ENCODE measurements at regions not wholly inside any gene's neighbourhood (a gene's known extent, or its start where the extent isn't known, plus 50 kb on each side); places are given as distances from the start of the nearest gene placed in this dataset.

DNA sequence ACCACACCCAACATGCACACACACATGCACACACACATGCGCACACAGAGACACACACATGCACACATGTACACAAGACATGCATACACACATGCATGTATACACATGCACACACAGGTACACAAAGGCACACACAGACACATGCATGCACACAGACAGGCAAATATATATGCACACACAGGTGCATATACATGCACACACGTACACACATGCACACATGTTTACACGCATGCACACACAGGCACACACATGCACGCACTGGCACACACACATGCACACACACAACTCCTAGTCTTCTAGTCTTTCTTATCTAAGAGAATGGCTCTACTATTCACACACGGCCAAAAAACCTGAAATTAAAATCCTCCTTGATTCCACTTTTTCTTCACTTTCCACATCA is 222.7 kb upstream of the PLD5 start:
- ChIA-PET CTCF (no interaction called here), POLR2A (no interaction called here)
- Histone ChIP-seq H3K27me3 (ENCODE audit: control insufficient read depth in 1 of 2, insufficient read depth in 2 of 2, low read length in 2 of 2) (no peaks in the 10 kb centered on the region), H3K27ac (ENCODE audit: low read depth in 1 of 2, low read length in 2 of 2) (no peak overlapping the region), H3K9me3 (ENCODE audit: control insufficient read depth in 1 of 2, insufficient read depth in 1 of 2, low read length in 2 of 2) (no peaks in the 10 kb centered on the region), H3K36me3 (ENCODE audit: insufficient read depth, low read length) (no peaks in the 10 kb centered on the region), H3K4me3 (ENCODE audit: low read length) (no peak overlapping the region), H3K4me1 (ENCODE audit: insufficient read depth, low read length) (no peaks in the 10 kb centered on the region)
- TF ChIP-seq, protein P1, sequence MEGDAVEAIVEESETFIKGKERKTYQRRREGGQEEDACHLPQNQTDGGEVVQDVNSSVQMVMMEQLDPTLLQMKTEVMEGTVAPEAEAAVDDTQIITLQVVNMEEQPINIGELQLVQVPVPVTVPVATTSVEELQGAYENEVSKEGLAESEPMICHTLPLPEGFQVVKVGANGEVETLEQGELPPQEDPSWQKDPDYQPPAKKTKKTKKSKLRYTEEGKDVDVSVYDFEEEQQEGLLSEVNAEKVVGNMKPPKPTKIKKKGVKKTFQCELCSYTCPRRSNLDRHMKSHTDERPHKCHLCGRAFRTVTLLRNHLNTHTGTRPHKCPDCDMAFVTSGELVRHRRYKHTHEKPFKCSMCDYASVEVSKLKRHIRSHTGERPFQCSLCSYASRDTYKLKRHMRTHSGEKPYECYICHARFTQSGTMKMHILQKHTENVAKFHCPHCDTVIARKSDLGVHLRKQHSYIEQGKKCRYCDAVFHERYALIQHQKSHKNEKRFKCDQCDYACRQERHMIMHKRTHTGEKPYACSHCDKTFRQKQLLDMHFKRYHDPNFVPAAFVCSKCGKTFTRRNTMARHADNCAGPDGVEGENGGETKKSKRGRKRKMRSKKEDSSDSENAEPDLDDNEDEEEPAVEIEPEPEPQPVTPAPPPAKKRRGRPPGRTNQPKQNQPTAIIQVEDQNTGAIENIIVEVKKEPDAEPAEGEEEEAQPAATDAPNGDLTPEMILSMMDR (IDR thresholded peaks at IDR 0.05) = no peak
- H3K27me3 Mint-ChIP-seq = no peaks in the 10 kb centered on the region
- no peak for DNase-seq
- peaks cover 2% of the 10 kb centered on the region for H3K9me3 Mint-ChIP-seq
- no peak for ATAC-seq (ENCODE audit: poor library complexity)
- H3K4me1 Mint-ChIP-seq (ENCODE audit: low read depth) = no peaks in the 10 kb centered on the region
- no peak overlapping the region for H3K4me3 Mint-ChIP-seq
- intact Hi-C loops (cut with DNase I, micrococcal nuclease) = loop anchor here in 1 of 2 experiments (10.0 kb wide), 1 partner anchor 678 kb away; no protein-coding TSS in a partner anchor
- H3K27ac Mint-ChIP-seq = no peak overlapping the region
- H3K36me3 Mint-ChIP-seq (ENCODE audit: low read depth) = no peaks in the 10 kb centered on the region

DNA sequence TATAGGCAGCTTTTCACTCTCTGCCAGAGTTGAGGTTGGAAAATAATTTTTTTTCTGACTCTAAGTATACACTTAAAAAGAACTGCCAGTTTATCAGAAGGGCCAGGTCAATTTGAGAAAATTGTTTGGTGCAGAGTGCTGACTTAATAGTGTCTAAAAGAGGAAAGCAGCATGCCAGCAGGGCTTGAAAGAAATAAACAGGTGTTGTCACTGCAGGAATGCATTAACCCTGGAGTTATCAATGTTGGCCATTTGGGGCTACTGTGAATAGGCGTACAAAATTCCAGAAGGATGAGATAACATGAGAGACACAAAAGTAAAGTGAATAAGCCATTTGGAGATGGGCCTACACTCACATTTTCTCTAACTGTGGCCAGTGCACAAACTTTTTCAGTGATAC is 220.6 kb upstream of the PLD5 start:
- Mint-ChIP-seq H3K4me1 (ENCODE audit: low read depth) (no peaks in the 10 kb centered on the region), H3K9me3 (peaks cover 4% of the 10 kb centered on the region), H3K27ac (no peak overlapping the region), H3K27me3 (no peaks in the 10 kb centered on the region), H3K36me3 (ENCODE audit: low read depth) (no peaks in the 10 kb centered on the region), H3K4me3 (no peak overlapping the region)
- ATAC-seq (ENCODE audit: poor library complexity) = no peak
- Histone ChIP-seq H3K36me3 (ENCODE audit: insufficient read depth, low read length) (no peaks in the 10 kb centered on the region), H3K27ac (ENCODE audit: low read depth in 1 of 2, low read length in 2 of 2) (no peak overlapping the region), H3K27me3 (ENCODE audit: control insufficient read depth in 1 of 2, insufficient read depth in 2 of 2, low read length in 2 of 2) (no peaks in the 10 kb centered on the region), H3K4me1 (ENCODE audit: insufficient read depth, low read length) (no peaks in the 10 kb centered on the region), H3K4me3 (ENCODE audit: low read length) (no peak overlapping the region), H3K9me3 (ENCODE audit: control insufficient read depth in 1 of 2, insufficient read depth in 1 of 2, low read length in 2 of 2) (peaks cover 0 to 4% of the 10 kb centered on the region in 2 experiments)
- intact Hi-C loops (cut with DNase I, micrococcal nuclease) = loop anchor here in 1 of 2 experiments (10.0 kb wide), 1 partner anchor 680 kb away; no protein-coding TSS in a partner anchor
- POLR2A ChIA-PET = no interaction called here
- TF ChIP-seq, protein P1 (IDR thresholded peaks at IDR 0.05) = no peak
- DNase-seq = no peak
- CTCF ChIA-PET = no interaction called here

DNA sequence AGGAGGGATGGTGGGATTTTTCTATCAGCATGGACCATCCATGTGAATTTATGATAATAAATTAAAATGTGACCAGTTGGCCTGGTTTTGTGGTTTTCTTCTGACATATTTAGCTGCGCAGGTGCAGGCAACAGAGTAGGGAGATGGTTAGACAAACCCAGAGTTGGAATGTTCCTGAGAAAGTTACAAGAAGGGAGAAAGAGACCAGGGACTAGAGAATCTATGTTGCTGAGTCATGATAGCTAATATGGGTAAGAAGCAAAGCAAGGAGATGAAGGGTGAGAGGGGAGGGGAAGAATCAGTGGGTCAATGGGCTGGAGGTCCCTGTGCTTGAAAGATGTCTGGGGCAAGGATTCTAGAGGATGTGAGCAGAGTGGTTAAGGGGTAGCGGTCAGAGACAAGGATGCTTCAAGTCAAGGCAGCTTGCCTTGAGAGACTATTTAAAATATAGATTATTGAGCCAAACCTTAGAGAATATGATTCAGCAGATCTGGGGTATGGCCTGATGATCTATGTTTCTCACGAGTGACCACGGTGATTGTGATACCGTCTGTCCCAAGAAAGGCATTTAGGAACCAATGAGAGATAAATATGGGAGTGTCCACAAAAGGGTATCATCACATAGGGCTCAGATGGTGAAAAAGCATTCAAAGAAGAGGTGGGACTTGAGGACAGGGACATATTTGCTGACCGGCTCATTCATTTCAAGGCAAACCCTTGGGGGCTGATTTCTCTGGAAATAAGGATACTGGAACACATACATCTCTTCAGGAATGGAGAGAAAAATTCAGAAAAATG is 219.7 kb upstream of the PLD5 start:
- H3K27ac Mint-ChIP-seq = no peak overlapping the region
- no peaks in the 10 kb centered on the region for H3K36me3 Mint-ChIP-seq (ENCODE audit: low read depth)
- no peak for DNase-seq
- H3K9me3 Mint-ChIP-seq = peaks cover 4% of the 10 kb centered on the region
- H3K27ac ChIP-seq (ENCODE audit: low read depth in 1 of 2, low read length in 2 of 2) = no peak overlapping the region
- H3K9me3 ChIP-seq (ENCODE audit: control insufficient read depth in 1 of 2, insufficient read depth in 1 of 2, low read length in 2 of 2) = peaks cover 0 to 4% of the 10 kb centered on the region in 2 experiments
- H3K4me1 Mint-ChIP-seq (ENCODE audit: low read depth) = no peaks in the 10 kb centered on the region
- ChIA-PET POLR2A (no interaction called here), CTCF (no interaction called here)
- TF ChIP-seq, protein P1 (IDR thresholded peaks at IDR 0.05) = no peak
- H3K4me1 ChIP-seq (ENCODE audit: insufficient read depth, low read length) = no peaks in the 10 kb centered on the region
- no peaks in the 10 kb centered on the region for H3K27me3 Mint-ChIP-seq
- H3K4me3 ChIP-seq (ENCODE audit: low read length) = no peak overlapping the region
- intact Hi-C loops (cut with DNase I, micrococcal nuclease) = loop anchor here in 1 of 2 experiments (10.0 kb wide), 1 partner anchor 681 kb away; no protein-coding TSS in a partner anchor
- no peaks in the 10 kb centered on the region for H3K27me3 ChIP-seq (ENCODE audit: control insufficient read depth in 1 of 2, insufficient read depth in 2 of 2, low read length in 2 of 2)
- no peaks in the 10 kb centered on the region for H3K36me3 ChIP-seq (ENCODE audit: insufficient read depth, low read length)
- H3K4me3 Mint-ChIP-seq = no peak overlapping the region
- no peak for ATAC-seq (ENCODE audit: poor library complexity)

All from CD4-positive, alpha-beta T cell (primary cell).